ENCODE measurements at regions not wholly inside any gene's neighbourhood (a gene's known extent, or its start where the extent isn't known, plus 50 kb on each side); places are given as distances from the start of the nearest gene placed in this dataset.

GRCh38 chr2:163265562-163265961, 427.0 kb upstream of the KCNH7 start:
- no peak for DNase-seq (ENCODE audit: low read depth)

DNA sequence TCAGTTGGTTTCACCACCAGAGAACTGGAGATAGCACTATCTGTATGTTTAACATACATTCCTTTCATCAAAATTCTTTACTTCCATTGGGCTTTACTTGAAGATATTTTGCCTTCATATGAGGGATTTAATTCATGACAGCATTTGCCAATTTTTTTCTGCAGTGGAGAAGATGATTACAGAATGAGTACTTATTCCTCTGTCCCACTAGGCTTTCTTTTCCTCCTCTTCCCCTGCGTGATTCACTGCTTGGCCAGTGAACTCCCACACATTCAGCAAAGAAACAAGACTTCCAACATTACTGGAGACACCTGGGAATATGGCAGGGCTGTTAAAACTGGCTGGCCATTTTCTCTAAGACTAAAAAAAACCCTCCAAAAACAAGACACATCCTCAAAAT, 425.8 kb upstream of the KCNH7 start:
- peak; percentile 90 for DNase-seq (ENCODE audit: low read depth)

DNA sequence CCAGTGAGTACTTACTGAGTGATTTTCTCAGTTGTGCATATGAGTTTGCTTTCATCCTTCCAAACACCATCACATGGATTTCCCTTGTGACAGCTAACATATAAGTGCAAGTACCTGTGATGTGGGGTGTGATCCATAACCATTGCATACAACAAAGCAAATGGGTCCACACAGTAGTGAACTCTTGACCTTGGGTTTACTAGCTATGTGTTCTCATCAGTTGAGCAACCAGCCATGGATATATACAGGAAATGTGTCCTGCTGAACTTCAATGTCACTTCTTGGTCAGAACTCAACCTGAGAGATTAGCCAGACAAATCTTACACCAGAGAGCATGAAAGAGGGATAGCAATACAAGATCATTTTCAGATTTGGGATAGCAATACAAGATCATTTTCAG, 420.9 kb upstream of the KCNH7 start:
- no peak for DNase-seq (ENCODE audit: low read depth)

DNA sequence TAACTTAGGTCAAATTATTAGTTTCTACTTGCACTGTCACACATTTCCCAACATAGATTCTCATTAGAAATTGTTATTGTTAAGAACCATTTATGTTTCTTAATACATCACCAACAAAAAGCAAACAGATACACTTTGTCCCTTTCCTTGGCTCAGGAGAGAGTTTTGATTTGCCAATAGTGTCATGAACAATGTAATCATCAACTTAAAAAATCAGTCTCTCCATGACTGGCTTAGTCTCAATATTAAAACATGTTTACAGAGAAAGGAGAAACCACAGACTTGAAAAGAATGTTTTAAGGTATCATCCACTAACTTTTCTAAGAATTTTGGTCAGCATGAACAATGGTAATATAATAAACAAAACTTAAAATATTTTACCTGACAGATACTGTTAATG, 416.5 kb upstream of the KCNH7 start:
- no peak for DNase-seq (ENCODE audit: low read depth)

- no peak for DNase-seq (ENCODE audit: low read depth)
Observed at GRCh38 chr2:163253621-163254285, 415.2 kb upstream of the KCNH7 start.

- no peak for DNase-seq (ENCODE audit: low read depth)
Observed at GRCh38 chr2:163252199-163252598, 413.6 kb upstream of the KCNH7 start.

GRCh38 chr2:163248376-163249253, 410.0 kb upstream of the KCNH7 start:
- DNase-seq (ENCODE audit: low read depth) = no peak

- DNase-seq (ENCODE audit: low read depth) = peak; percentile 19
Observed at GRCh38 chr2:163247847-163248220, 409.3 kb upstream of the KCNH7 start.

GRCh38 chr2:163247156-163247846, 408.7 kb upstream of the KCNH7 start:
- DNase-seq (ENCODE audit: low read depth) = no peak

- no peak for DNase-seq (ENCODE audit: low read depth)
Observed at GRCh38 chr2:163246135-163246534, 407.6 kb upstream of the KCNH7 start.

DNA sequence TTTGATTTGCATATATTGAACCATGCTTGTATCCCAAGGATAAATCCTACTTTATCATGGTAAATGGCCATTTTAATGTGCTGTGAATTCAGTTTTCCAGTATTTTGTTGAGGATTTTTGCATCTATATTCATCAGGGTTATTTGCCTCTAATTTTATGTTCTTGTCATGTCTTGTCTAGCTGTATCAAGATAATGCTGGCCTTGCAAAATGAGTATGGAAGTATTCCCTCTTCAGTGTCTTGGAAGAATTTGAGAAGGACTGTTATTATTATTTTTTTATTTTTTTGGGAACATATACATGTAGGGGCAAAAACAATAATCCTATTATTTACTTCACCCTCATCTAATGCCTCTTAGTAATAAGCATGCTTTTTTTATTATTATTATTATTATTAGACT, 398.0 kb upstream of the KCNH7 start:
- DNase-seq (ENCODE audit: low read depth) = no peak

GRCh38 chr2:163231666-163232065, 393.1 kb upstream of the KCNH7 start:
- DNase-seq (ENCODE audit: low read depth) = no peak

DNA sequence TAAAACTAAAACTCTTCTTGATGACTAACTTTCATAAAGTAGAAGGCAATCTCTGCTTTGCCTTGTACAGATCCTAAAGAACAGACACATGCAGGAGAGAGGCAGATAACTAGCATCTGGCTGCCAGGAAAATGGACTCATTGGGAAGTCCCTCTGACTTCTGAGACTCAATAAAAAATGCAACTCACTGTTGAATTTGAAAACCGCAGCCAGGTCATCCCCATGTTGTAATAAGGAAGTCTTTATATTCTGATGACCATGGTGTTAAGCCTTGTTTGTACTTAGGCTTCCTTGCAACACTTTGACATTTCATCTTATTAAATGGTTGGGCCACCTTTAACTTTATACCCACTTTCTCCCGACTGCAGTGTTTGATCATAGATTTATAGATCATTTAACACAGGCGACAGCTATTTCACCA, 375.1 kb upstream of the KCNH7 start:
- DNase-seq (ENCODE audit: low read depth) = peak; percentile 66

DNA sequence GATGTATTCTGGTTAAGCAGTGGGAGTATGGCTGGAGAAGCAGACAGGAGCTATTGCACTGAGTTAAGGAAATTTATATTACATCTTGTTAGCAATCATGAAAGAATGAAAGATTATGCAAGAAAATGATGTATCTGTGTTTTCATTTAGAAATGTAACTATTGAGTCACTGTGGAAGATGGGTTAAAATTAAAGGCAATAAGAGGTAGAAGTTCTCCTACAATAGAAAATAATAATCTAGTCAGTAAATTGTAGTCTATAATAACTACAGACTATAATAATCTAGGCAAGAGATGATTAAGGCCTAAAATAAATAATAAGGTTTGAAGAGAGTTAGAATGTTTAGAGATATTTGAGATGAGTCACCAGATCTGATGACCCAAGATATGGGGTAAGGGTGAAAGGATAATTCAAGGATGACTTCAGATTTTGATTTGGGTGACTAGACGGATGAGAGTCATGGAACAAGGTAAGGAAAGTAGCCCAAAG, 371.9 kb upstream of the KCNH7 start:
- peak; percentile 53 for DNase-seq (ENCODE audit: low read depth)

DNA sequence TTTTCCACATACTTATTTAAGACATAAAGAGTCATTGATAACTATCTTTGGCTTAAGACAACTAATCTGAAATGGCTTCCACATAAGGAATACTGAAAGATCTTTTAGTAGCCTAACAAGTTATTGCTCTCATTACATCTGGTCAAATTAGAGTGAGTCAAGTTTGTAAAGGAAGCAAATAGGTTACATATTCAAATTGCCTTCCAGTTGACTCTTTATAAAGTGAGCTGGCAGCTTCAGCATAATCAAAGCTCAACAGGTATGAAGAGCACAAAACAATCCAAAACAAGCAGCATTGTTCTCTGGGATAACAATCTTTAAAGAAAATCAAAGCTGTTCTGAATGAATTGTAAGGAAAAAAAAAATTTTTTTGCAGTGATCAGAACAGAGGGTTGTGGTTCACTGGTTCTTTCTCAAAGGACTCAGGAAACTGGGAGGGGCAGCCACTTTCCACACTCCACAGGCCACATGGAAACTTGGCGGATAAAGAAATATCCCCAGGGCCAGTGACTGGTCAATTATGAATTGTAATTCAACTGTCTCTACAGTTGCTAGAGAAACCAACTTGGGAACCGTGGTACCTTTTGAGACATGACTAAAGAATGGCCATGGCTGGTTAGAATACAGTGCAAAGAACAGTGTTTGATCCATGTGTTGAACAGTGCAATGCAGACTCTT, 369.3 kb upstream of the KCNH7 start:
- DNase-seq (ENCODE audit: low read depth) = peak; percentile 69

- no peak for DNase-seq (ENCODE audit: low read depth)
Observed at GRCh38 chr2:163205589-163206254, 367.2 kb upstream of the KCNH7 start.

DNA sequence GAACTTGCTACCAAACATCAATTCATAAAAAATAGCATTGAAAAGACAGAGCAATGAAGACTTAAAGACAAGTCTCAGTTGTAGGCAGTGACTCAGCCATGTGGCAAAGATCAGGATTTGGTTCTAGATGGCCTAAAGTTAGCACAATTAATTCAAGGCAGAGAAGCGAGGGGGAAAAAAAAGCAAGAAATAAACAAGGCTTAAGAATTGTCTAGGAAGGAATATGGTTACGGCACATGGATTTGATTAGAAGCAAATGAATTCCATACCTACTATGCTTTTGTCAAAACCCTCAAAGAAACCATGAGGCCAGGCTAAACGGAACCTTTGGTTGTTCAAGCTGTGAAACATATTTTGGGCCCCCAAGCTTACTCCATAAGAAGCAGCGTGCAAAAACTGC, 362.2 kb upstream of the KCNH7 start:
- DNase-seq (ENCODE audit: low read depth) = no peak

DNA sequence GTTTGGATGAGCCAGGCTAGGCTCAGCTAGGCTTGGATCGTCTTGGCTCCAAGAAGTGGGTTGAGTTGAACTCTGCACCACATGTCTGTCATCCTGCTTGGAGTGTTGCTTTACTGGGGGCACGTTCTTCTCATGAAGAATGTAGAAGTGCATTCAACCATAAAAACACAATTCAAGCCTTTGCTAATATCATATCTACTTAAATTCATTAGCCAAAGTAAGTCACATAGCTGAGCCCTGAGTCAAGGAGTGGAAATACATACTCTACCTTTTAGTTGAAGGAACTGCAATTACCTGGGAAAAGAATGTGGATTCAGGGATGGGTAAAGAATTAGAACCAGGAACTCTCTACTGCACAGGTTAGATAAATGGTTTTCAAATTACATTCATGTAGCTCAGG, 360.4 kb upstream of the KCNH7 start:
- no peak for DNase-seq (ENCODE audit: low read depth)

DNA sequence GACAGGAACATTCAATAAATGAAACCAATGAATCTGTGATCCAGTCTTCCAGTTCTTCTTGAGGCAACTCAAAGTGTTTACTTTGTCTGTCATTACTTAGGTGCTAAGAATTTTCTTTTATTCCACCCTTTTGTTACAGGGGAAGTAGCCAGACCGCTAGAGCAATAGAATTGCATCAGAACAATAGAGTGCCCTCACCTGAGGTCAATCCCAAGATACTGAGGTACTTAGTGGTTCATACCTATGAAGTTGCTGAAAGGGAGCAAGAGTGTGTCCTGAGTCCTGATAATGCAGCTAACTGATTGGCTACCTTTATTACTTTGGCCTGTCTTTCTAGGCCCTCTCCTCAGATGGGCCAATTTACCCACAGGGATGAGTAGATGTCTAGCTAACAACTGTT, 359.4 kb upstream of the KCNH7 start:
- DNase-seq (ENCODE audit: low read depth) = no peak

- DNase-seq (ENCODE audit: low read depth) = peak; percentile 43
Observed at GRCh38 chr2:163191372-163191771, 352.8 kb upstream of the KCNH7 start.

- DNase-seq (ENCODE audit: low read depth) = no peak
Observed at GRCh38 chr2:163187995-163188655, 349.6 kb upstream of the KCNH7 start.

Data from stromal cell of bone marrow (primary cell).